ENCODE measurements at regions not wholly inside any gene's neighbourhood (a gene's known extent, or its start where the extent isn't known, plus 50 kb on each side); places are given as distances from the start of the nearest gene placed in this dataset.

DNA sequence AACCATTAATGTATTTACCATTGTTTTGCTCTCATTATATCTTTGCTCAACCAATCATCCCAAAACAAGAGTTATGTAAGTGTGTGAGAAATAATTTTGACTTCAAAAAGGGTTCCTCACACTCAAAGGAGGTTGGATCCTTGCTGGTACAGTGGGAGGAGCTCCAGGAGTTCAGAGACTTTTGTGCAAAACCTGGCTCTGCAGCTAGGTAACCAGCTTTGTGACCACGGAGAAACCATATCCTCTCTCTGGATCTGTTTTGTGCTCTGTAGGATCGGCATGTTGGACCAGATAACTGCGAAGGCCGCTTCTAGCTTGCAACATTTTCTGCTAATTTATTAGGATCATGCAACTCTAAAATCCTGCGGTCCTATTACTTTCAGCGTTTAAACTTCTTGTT, 128.6 kb upstream of the LIPC start:
- no peaks in the 10 kb centered on the region for H3K36me3 ChIP-seq (ENCODE audit: control insufficient read depth, insufficient read depth, low read length)
- no peaks in the 10 kb centered on the region for H3K9me3 ChIP-seq (ENCODE audit: control insufficient read depth, insufficient read depth, low read length)
- no peaks in the 10 kb centered on the region for H3K27me3 ChIP-seq (ENCODE audit: control insufficient read depth, insufficient read depth, low read length)
- H3K4me3 ChIP-seq (ENCODE audit: low read depth, low read length) = no peak overlapping the region
- no peaks in the 10 kb centered on the region for H3K4me1 ChIP-seq (ENCODE audit: control insufficient read depth, insufficient read depth, low read length)
- H3K9ac ChIP-seq (ENCODE audit: low read depth, low read length) = no peak overlapping the region

DNA sequence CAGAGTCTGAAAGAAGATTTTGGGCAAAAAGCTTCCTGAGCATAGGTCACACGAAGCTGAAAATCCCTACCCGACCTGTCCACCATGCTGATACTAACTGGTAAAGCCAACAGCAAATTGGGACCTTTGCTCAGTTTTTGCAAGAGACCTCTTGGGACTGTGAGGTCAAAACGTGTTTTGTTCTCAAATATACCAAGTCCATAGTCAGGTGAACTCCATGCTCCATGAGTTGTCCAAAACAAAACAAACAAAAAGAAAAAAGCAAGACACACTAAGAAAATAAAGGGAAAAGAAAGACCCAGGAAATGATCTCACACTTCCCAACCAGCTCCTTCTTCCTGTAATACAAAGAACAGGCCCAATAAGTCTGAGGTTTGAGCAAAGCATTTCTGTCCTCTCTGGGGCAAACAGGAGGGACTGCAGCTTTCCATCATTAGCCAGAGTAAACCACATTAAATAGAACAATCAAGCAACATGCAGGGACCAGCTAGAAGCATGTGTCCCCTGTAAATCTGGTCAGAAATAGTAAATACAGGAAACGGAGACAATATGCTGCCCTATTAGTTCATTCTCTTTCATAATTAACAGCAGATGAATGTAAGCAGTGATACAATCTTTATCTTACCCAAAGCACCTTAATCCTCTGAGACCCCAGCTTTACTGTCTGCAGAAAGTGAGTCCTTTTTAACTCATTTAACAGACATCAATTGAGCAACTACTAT, 125.0 kb upstream of the LIPC start:
- no peaks in the 10 kb centered on the region for H3K27me3 ChIP-seq (ENCODE audit: control insufficient read depth, insufficient read depth, low read length)
- no peaks in the 10 kb centered on the region for H3K36me3 ChIP-seq (ENCODE audit: control insufficient read depth, insufficient read depth, low read length)
- no peaks in the 10 kb centered on the region for H3K9me3 ChIP-seq (ENCODE audit: control insufficient read depth, insufficient read depth, low read length)
- H3K9ac ChIP-seq (ENCODE audit: low read depth, low read length) = no peak overlapping the region
- H3K4me3 ChIP-seq (ENCODE audit: low read depth, low read length) = no peak overlapping the region
- no peaks in the 10 kb centered on the region for H3K4me1 ChIP-seq (ENCODE audit: control insufficient read depth, insufficient read depth, low read length)

DNA sequence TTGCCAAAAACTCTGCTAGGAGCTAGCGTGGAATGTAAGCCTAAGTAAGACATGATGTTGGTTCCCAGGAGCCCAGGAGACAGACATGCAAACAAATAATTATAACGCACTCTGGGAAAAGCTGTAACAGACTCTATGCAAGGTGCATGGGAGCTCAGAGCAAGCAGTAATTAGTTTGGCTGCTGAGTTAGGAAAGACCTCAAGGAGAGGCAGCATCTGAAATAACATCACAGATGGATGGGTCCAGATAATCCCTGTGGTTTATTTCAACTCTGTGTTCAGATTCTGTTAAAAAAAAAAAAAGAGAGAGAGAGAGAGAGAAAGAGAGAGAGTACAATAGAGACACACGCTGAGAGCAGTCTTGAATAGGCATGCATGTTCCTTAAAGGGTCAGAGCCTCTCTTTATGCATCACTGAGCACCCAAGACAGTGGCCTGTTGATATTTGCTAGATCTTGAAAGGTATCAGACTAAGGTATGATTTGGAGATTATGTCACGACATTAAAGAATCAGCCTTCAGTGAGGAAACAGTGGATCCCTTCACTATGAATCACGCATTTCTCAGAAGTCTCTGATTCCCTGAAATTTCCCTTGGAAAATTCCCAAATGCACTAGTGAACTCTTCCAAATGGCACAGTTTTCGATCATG, 124.4 kb upstream of the LIPC start:
- no peak overlapping the region for H3K4me3 ChIP-seq (ENCODE audit: low read depth, low read length)
- no peaks in the 10 kb centered on the region for H3K27me3 ChIP-seq (ENCODE audit: control insufficient read depth, insufficient read depth, low read length)
- no peaks in the 10 kb centered on the region for H3K36me3 ChIP-seq (ENCODE audit: control insufficient read depth, insufficient read depth, low read length)
- H3K9me3 ChIP-seq (ENCODE audit: control insufficient read depth, insufficient read depth, low read length) = no peaks in the 10 kb centered on the region
- H3K9ac ChIP-seq (ENCODE audit: low read depth, low read length) = no peak overlapping the region
- H3K4me1 ChIP-seq (ENCODE audit: control insufficient read depth, insufficient read depth, low read length) = no peaks in the 10 kb centered on the region

DNA sequence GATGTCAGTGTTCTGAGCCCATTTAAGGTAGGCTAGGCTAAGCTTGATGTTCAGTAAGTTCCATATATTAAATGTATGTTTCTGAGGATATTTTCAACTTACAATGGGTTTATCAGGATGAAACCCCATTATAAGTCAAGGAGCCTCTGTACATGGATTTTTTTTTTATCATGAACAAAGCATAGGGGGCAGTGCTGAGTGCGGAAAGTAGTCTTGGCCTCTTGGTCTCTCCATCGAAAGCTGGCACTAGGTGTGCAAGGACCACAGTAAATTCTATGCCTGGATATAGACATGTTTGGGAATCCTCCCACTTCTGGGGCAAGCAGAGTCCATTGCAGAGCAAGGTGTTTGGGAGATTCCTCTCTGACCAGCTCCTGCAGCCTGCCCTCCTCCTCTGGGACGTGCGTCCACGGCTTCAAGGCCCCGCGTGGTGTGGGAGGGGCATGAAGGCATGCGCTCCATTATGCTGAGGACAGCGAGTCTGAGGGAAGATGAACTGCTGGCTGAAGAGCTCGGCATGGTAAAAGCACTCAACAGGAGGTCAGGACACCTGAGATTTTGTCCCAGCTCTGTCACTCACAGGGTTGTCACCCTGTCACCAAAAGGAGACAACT, 122.9 kb upstream of the LIPC start:
- Histone ChIP-seq H3K4me1 (ENCODE audit: control insufficient read depth, insufficient read depth, low read length) (no peaks in the 10 kb centered on the region), H3K36me3 (ENCODE audit: control insufficient read depth, insufficient read depth, low read length) (no peaks in the 10 kb centered on the region), H3K9ac (ENCODE audit: low read depth, low read length) (no peak overlapping the region), H3K27me3 (ENCODE audit: control insufficient read depth, insufficient read depth, low read length) (no peaks in the 10 kb centered on the region), H3K9me3 (ENCODE audit: control insufficient read depth, insufficient read depth, low read length) (no peaks in the 10 kb centered on the region), H3K4me3 (ENCODE audit: low read depth, low read length) (no peak overlapping the region)

DNA sequence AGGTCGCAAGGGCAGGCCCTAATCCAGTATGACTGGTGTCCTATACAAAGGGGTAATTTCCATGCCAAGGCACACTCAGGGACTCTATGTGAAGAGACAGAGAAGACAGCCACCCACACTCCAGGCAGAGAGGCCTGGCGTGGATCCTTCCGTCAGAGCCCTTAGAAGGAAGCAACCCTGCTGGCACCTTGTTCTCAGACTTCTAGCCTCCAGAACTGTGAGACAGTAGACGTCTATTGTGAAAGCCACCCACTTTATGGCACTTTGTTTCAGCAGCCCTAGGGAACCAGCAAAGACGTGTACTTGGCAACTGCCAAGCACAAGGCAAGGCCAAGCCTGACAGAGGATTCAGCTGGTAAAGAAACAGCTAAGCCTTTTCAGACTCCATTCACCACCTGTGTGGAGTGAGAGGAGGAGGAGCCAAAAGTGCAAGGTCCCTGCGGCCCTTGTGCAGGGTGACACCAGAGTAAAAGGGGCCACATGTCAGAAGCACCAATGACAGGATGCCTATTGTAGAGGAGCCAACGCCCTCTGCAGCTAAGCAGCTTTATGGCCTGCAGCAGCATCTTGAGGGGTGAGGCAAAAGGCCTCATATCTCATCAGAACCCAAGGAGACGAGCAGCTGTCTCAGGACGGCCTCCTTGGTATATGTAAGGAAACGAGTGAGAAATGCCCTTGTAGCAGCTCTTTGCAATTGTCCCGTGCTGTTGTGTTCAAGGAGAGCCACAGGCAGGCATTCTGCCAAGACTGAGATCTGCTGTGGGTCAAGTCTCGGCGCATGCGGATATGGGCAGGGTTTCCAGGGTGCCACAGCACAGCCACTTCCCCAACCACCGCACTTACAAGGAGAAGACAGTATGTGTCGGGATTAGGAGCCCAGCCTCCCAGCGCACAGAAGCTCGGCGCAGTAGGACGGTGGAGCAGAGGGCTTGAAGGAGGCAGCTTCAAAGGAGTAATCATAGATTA, 121.5 kb upstream of the LIPC start:
- H3K9me3 ChIP-seq (ENCODE audit: control insufficient read depth, insufficient read depth, low read length) = no peaks in the 10 kb centered on the region
- H3K36me3 ChIP-seq (ENCODE audit: control insufficient read depth, insufficient read depth, low read length) = no peaks in the 10 kb centered on the region
- no peak overlapping the region for H3K9ac ChIP-seq (ENCODE audit: low read depth, low read length)
- no peaks in the 10 kb centered on the region for H3K27me3 ChIP-seq (ENCODE audit: control insufficient read depth, insufficient read depth, low read length)
- H3K4me3 ChIP-seq (ENCODE audit: low read depth, low read length) = no peak overlapping the region
- H3K4me1 ChIP-seq (ENCODE audit: control insufficient read depth, insufficient read depth, low read length) = no peaks in the 10 kb centered on the region

DNA sequence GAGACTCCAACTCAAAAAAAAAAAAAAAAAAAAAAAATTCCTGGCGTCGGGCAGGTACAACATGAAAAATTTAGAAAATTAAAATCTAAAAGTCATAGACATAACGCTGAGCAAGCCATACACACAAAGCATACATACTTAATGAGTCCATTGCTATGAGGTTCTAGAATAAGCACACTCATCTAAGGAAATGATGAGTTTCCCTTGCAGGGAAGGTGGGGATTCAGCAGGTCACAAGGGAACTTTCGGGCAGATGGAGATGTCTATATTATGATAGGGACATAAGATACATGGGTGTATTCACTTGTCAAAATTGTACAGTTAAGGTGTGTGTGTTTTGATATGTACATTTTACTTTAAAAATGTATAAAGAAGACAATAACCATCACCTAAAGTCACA, 120.2 kb upstream of the LIPC start:
- no peaks in the 10 kb centered on the region for H3K9me3 ChIP-seq (ENCODE audit: control insufficient read depth, insufficient read depth, low read length)
- no peak overlapping the region for H3K4me3 ChIP-seq (ENCODE audit: low read depth, low read length)
- no peaks in the 10 kb centered on the region for H3K36me3 ChIP-seq (ENCODE audit: control insufficient read depth, insufficient read depth, low read length)
- no peaks in the 10 kb centered on the region for H3K27me3 ChIP-seq (ENCODE audit: control insufficient read depth, insufficient read depth, low read length)
- no peaks in the 10 kb centered on the region for H3K4me1 ChIP-seq (ENCODE audit: control insufficient read depth, insufficient read depth, low read length)
- H3K9ac ChIP-seq (ENCODE audit: low read depth, low read length) = no peak overlapping the region

DNA sequence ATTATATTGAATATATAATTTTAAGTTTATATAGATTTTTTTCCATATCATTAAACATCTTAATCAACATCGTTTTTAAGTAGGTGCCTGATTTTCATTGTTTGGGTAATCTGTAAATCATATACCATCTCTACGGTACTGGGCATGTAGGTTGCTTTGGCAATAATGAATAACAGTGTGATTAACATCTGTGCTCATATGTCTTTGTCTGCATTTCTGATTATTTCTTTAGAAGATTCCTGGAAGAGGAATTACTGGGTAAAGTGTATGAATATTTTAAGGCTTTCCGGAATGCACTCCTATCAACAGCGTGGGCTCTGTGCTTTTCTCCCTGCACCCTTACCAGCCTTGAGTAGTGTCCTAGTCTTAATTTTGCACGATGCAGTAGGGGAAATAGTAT, 119.8 kb upstream of the LIPC start:
- no peak overlapping the region for H3K4me3 ChIP-seq (ENCODE audit: low read depth, low read length)
- no peaks in the 10 kb centered on the region for H3K4me1 ChIP-seq (ENCODE audit: control insufficient read depth, insufficient read depth, low read length)
- H3K36me3 ChIP-seq (ENCODE audit: control insufficient read depth, insufficient read depth, low read length) = no peaks in the 10 kb centered on the region
- no peaks in the 10 kb centered on the region for H3K27me3 ChIP-seq (ENCODE audit: control insufficient read depth, insufficient read depth, low read length)
- H3K9me3 ChIP-seq (ENCODE audit: control insufficient read depth, insufficient read depth, low read length) = no peaks in the 10 kb centered on the region
- H3K9ac ChIP-seq (ENCODE audit: low read depth, low read length) = no peak overlapping the region

DNA sequence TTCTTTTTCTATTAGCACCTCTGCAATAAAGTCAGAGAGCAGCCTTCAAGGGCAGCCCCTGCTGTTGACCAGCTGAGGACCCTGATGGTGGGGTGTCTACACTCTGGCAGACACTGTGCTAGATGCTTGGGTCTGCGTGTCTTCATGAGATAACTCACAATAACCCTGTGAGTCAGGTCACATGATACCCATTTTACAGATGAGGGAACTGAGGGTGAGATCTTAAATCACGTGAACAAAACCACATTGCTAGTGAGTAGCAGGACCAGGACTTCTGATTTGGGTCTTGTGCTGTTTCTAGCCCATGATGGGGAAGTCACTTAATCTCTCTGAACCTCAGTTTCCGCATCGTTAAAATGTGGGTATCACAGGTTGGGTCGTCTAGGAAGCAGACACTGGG, 118.5 kb upstream of the LIPC start:
- H3K9ac ChIP-seq (ENCODE audit: low read depth, low read length) = no peak overlapping the region
- no peaks in the 10 kb centered on the region for H3K27me3 ChIP-seq (ENCODE audit: control insufficient read depth, insufficient read depth, low read length)
- H3K9me3 ChIP-seq (ENCODE audit: control insufficient read depth, insufficient read depth, low read length) = no peaks in the 10 kb centered on the region
- H3K4me1 ChIP-seq (ENCODE audit: control insufficient read depth, insufficient read depth, low read length) = no peaks in the 10 kb centered on the region
- H3K4me3 ChIP-seq (ENCODE audit: low read depth, low read length) = no peak overlapping the region
- H3K36me3 ChIP-seq (ENCODE audit: control insufficient read depth, insufficient read depth, low read length) = no peaks in the 10 kb centered on the region

DNA sequence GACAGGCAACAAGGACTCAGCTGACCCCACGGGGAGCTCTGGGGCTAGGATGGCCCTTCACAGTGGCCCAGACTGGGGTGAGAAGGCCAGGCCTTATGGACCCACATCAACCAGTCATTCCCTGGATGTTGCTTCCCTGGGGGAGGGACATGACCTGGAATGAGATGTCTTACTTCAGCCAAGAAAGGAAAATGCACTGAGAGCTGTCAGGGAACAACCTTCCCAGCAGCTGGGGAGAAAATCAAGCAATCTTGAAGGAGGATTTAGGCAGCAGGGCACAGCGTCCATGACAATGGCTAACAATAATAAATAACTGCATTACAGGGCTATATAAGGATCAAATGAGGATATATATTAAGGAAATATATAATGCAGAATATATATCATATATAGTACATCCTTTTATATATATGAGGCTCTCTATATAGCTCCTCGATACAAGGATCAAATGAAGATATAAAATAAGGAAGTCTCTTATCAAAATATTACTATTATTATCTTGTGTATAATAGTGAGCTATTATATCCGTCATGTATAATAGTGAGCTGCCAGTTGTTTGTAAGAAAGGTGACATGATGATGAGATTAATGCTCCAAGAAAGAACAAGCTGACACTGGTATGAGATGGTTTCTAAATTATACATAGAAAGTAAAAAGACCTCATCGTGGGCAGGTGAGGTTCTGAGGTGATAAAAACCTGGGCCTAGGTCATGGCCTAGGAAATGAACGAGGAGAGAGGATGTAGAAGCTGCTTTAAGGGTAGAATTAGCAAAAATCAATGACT, 117.8 kb upstream of the LIPC start:
- no peak overlapping the region for H3K9ac ChIP-seq (ENCODE audit: low read depth, low read length)
- H3K9me3 ChIP-seq (ENCODE audit: control insufficient read depth, insufficient read depth, low read length) = no peaks in the 10 kb centered on the region
- no peaks in the 10 kb centered on the region for H3K4me1 ChIP-seq (ENCODE audit: control insufficient read depth, insufficient read depth, low read length)
- H3K27me3 ChIP-seq (ENCODE audit: control insufficient read depth, insufficient read depth, low read length) = no peaks in the 10 kb centered on the region
- H3K36me3 ChIP-seq (ENCODE audit: control insufficient read depth, insufficient read depth, low read length) = no peaks in the 10 kb centered on the region
- no peak overlapping the region for H3K4me3 ChIP-seq (ENCODE audit: low read depth, low read length)

DNA sequence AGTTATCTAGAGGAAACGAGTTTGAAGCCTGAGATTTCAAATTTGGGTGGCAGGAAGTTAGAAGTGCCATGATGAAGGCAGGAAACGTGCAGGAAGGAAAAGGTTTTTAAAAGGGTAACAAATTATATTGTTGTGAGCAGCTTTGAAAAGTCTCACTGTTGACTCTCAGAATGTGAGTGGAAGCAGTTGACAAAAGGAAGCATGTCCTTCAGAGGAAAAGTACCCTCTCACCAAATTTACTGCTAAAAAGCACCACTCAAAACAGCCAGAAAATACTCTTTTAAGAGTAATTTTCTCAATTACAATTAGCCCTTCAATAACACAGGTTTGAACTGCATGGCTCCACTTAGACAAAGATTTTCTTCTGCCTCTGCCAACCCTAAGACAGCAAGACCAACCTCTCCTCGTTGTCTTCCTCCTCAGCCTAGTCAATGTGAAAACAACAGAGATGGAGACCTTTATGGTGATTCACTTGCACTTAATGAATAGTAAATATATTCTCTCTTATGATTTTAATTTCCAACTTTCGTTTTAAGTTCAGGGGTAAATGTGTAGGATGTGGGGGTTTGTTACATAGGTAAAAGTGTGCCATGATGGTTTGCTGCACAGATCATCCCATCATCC, 117.1 kb upstream of the LIPC start:
- H3K4me3 ChIP-seq (ENCODE audit: low read depth, low read length) = no peak overlapping the region
- no peaks in the 10 kb centered on the region for H3K9me3 ChIP-seq (ENCODE audit: control insufficient read depth, insufficient read depth, low read length)
- H3K4me1 ChIP-seq (ENCODE audit: control insufficient read depth, insufficient read depth, low read length) = no peaks in the 10 kb centered on the region
- H3K27me3 ChIP-seq (ENCODE audit: control insufficient read depth, insufficient read depth, low read length) = no peaks in the 10 kb centered on the region
- H3K9ac ChIP-seq (ENCODE audit: low read depth, low read length) = no peak overlapping the region
- no peaks in the 10 kb centered on the region for H3K36me3 ChIP-seq (ENCODE audit: control insufficient read depth, insufficient read depth, low read length)

DNA sequence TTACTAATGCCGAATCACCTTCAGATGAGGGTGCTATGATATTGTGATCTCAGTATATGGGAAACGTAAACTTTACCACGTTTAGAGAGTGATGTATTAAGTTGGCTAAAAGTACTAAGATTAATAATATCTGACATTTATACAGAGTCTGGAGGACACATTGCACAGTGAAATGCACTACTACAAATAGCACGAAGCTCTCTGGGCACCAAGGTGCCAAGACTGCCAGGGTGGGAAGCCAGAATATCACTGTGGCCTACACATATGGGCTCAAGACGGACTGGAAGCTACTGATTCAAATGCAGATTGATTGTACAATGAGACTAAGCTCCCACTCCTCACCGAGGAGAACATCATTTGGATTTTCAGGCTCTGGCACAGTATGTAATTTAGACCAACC, 113.3 kb upstream of the LIPC start:
- Histone ChIP-seq H3K27me3 (ENCODE audit: control insufficient read depth, insufficient read depth, low read length) (no peaks in the 10 kb centered on the region), H3K9me3 (ENCODE audit: control insufficient read depth, insufficient read depth, low read length) (no peaks in the 10 kb centered on the region), H3K4me3 (ENCODE audit: low read depth, low read length) (no peak overlapping the region), H3K36me3 (ENCODE audit: control insufficient read depth, insufficient read depth, low read length) (no peaks in the 10 kb centered on the region), H3K9ac (ENCODE audit: low read depth, low read length) (no peak overlapping the region), H3K4me1 (ENCODE audit: control insufficient read depth, insufficient read depth, low read length) (no peaks in the 10 kb centered on the region)

All from iPS-15b (cell line).